ENCODE measurements at regions not wholly inside any gene's neighbourhood (a gene's known extent, or its start where the extent isn't known, plus 50 kb on each side); places are given as distances from the start of the nearest gene placed in this dataset.
A peak's percentile ranks its signal among the peaks of the same experiment; 100 is the strongest.
"Not testable (repeated sequence)": the region's sequence is repeated elsewhere in the genome, so short reads cannot be mapped to it uniquely, and the experiment has no call there.

GRCh38 chr3:164927728-164928127 lies 150.6 kb downstream of the SI start:
- no peak for DNase-seq

- peak; percentile 64 for DNase-seq
Observed at GRCh38 chr3:164918905-164919304, 159.4 kb downstream of the SI start.

GRCh38 chr3:164912916-164913315 lies 165.4 kb downstream of the SI start:
- no peak for DNase-seq

GRCh38 chr3:164903820-164904451 lies 174.4 kb downstream of the SI start:
- peak; percentile 80 for DNase-seq

- DNase-seq: no peak
Observed at GRCh38 chr3:164897342-164897741, 181.0 kb downstream of the SI start.

GRCh38 chr3:164890061-164890460 lies 188.2 kb downstream of the SI start:
- DNase-seq: no peak

GRCh38 chr3:164883171-164883570 lies 195.1 kb downstream of the SI start:
- DNase-seq: no peak

- DNase-seq: peak; percentile 46
Observed at GRCh38 chr3:164879201-164879600, 199.1 kb downstream of the SI start.

GRCh38 chr3:164864454-164864853 lies 213.8 kb downstream of the SI start:
- DNase-seq: no peak

- no peak for DNase-seq
Observed at GRCh38 chr3:164852866-164853265, 225.4 kb downstream of the SI start.

GRCh38 chr3:164851905-164852304 lies 226.4 kb downstream of the SI start:
- no peak for DNase-seq

GRCh38 chr3:164851204-164851603 lies 227.1 kb downstream of the SI start:
- no peak for DNase-seq

- no peak for DNase-seq
Observed at GRCh38 chr3:164848923-164849322, 229.4 kb downstream of the SI start.

GRCh38 chr3:164845739-164846138 lies 232.6 kb downstream of the SI start:
- DNase-seq: no peak

GRCh38 chr3:164832216-164832615 lies 246.1 kb downstream of the SI start:
- no peak for DNase-seq

- DNase-seq: no peak
Observed at GRCh38 chr3:164818318-164818717, 260.0 kb downstream of the SI start.

GRCh38 chr3:164814106-164814505 lies 264.2 kb downstream of the SI start:
- no peak for DNase-seq

- no peak for DNase-seq
Observed at GRCh38 chr3:164812042-164812441, 266.3 kb downstream of the SI start.

GRCh38 chr3:164806188-164806587 lies 272.1 kb downstream of the SI start:
- no peak for DNase-seq

GRCh38 chr3:164794099-164794498 lies 284.2 kb downstream of the SI start:
- no peak for DNase-seq

GRCh38 chr3:164791263-164791662 lies 287.0 kb downstream of the SI start:
- no peak for DNase-seq

GRCh38 chr3:164784407-164784806 lies 293.9 kb downstream of the SI start:
- not testable (repeated sequence) for DNase-seq

- DNase-seq: no peak
Observed at GRCh38 chr3:164781755-164782154, 296.5 kb downstream of the SI start.

GRCh38 chr3:164779816-164780215 lies 298.5 kb downstream of the SI start:
- no peak for DNase-seq

GRCh38 chr3:164752812-164753211 lies 325.5 kb downstream of the SI start:
- DNase-seq: no peak

- DNase-seq: no peak
Observed at GRCh38 chr3:164748626-164749025, 329.7 kb downstream of the SI start.
